H9 (cell line): ENCODE measurements at regions not wholly inside any gene's neighbourhood (a gene's known extent, or its start where the extent isn't known, plus 50 kb on each side); places are given as distances from the start of the nearest gene placed in this dataset.

Experiments used
- DNase-seq: peaks from one replicate; pipeline ENCODE4 v3.0.0-alpha.2; 2017
- H2AFZ ChIP-seq: one replicate; pipeline ENCODE4 v1.6.1; 2013; ENCODE audit warnings: mild to moderate bottlenecking, low read length, control low read depth, moderate library complexity
- H2AK5ac ChIP-seq: 2 replicates; pipeline ENCODE4 v1.6.1; 2013; ENCODE audit warnings: low read length, control low read depth, mixed read lengths; ENCODE audit not compliant: insufficient read length
- H2BK120ac ChIP-seq: one replicate; pipeline ENCODE4 v1.6.1; 2013; ENCODE audit warnings: low read depth, mild to moderate bottlenecking, low read length, control low read depth, inconsistent platforms; ENCODE audit not compliant: poor library complexity, severe bottlenecking
- H2BK12ac ChIP-seq: 2 replicates; pipeline ENCODE4 v1.6.1; 2013; ENCODE audit warnings: low read length, control low read depth, mixed read lengths, low read depth; ENCODE audit not compliant: insufficient read length
- H2BK15ac ChIP-seq: 2 replicates; pipeline ENCODE4 v1.6.1; 2013; ENCODE audit warnings: low read depth, low read length, control low read depth
- H2BK20ac ChIP-seq: one replicate; pipeline ENCODE4 v1.6.1; 2013; ENCODE audit warnings: low read depth, mild to moderate bottlenecking, low read length, control low read depth, inconsistent platforms; ENCODE audit not compliant: poor library complexity, severe bottlenecking
- H2BK5ac ChIP-seq: 2 replicates; pipeline ENCODE4 v1.6.1; 2013; ENCODE audit warnings: low read length, control low read depth, mixed read lengths; ENCODE audit not compliant: insufficient read length
- H3K14ac ChIP-seq: 2 replicates; pipeline ENCODE4 v1.6.1; 2013; ENCODE audit warnings: low read length, control low read depth; ENCODE audit not compliant: insufficient read depth
- H3K18ac ChIP-seq: 2 replicates; pipeline ENCODE4 v1.6.1; 2013; ENCODE audit warnings: low read depth, mild to moderate bottlenecking, mixed read lengths, low read length, control low read depth; ENCODE audit not compliant: insufficient read length
- H3K23ac ChIP-seq: 2 replicates; pipeline ENCODE4 v1.6.1; 2013; ENCODE audit warnings: low read length, control low read depth, mixed read lengths, low read depth; ENCODE audit not compliant: insufficient read length
- H3K23me2 ChIP-seq: 2 replicates; pipeline ENCODE4 v1.6.1; 2013; ENCODE audit warnings: low read depth, mild to moderate bottlenecking, mixed read lengths, low read length, control low read depth; ENCODE audit not compliant: insufficient read length, poor library complexity, severe bottlenecking
- H3K27ac ChIP-seq: 2 replicates; pipeline ENCODE4 v1.5.1; 2013; ENCODE audit warnings: low read length, control low read depth, mixed read lengths, low read depth; ENCODE audit not compliant: insufficient read length
- H3K27me3 ChIP-seq: 2 replicates; pipeline ENCODE4 v1.6.1; 2013; ENCODE audit warnings: low read length, control low read depth, inconsistent platforms; ENCODE audit not compliant: insufficient read depth
- H3K4ac ChIP-seq: 2 replicates; pipeline ENCODE4 v1.6.1; 2013; ENCODE audit warnings: low read depth, mild to moderate bottlenecking, control low read depth, inconsistent platforms, low read length, moderate library complexity
- H3K4me1 ChIP-seq: 2 replicates; pipeline ENCODE4 v1.6.1; 2013; ENCODE audit warnings: low read length, control low read depth, inconsistent platforms; ENCODE audit not compliant: insufficient read depth
- H3K4me2 ChIP-seq: 2 replicates; pipeline ENCODE4 v1.6.1; 2013; ENCODE audit warnings: low read length, control low read depth, mixed read lengths; ENCODE audit not compliant: insufficient read length, insufficient read depth
- H3K56ac ChIP-seq: 2 replicates; pipeline ENCODE4 v1.6.1; 2013; ENCODE audit warnings: low read depth, mild to moderate bottlenecking, mixed read lengths, low read length, control low read depth; ENCODE audit not compliant: insufficient read length
- H3K79me1 ChIP-seq: 2 replicates; pipeline ENCODE4 v1.6.1; 2013; ENCODE audit warnings: low read depth, mild to moderate bottlenecking, moderate library complexity, low read length, control low read depth, inconsistent platforms; ENCODE audit not compliant: insufficient read depth, poor library complexity, severe bottlenecking
- H3K79me2 ChIP-seq: 2 replicates; pipeline ENCODE4 v1.6.1; 2013; ENCODE audit warnings: low read length, control low read depth, inconsistent platforms; ENCODE audit not compliant: insufficient read depth
- H3K9ac ChIP-seq: 2 replicates; pipeline ENCODE4 v1.6.1; 2013; ENCODE audit warnings: low read length, control low read depth, mixed read lengths; ENCODE audit not compliant: insufficient read length; ENCODE audit errors: extremely low read depth
- H3K9me3 ChIP-seq: one replicate; pipeline ENCODE4 v1.6.1; 2013; ENCODE audit warnings: low read depth, low read length, inconsistent platforms; ENCODE audit not compliant: control insufficient read depth
- H3T11ph ChIP-seq: one replicate; pipeline ENCODE4 v1.6.1; 2013; ENCODE audit warnings: mild to moderate bottlenecking, low read length, control low read depth, inconsistent platforms
- H4K20me1 ChIP-seq: one replicate; pipeline ENCODE4 v1.6.1; 2013; ENCODE audit not compliant: control insufficient read depth, insufficient read length, insufficient read depth
- H4K5ac ChIP-seq: 2 replicates; pipeline ENCODE4 v1.6.1; 2013; ENCODE audit warnings: low read depth, mild to moderate bottlenecking, mixed read lengths, low read length, control low read depth; ENCODE audit not compliant: insufficient read length
- H4K8ac ChIP-seq: replicated peaks from 2 replicates; pipeline ENCODE4 v1.6.1; 2013; ENCODE audit warnings: low read length, control low read depth, mixed read lengths, low read depth; ENCODE audit not compliant: insufficient read length
- H4K91ac ChIP-seq: 2 replicates; pipeline ENCODE4 v1.6.1; 2013; ENCODE audit warnings: low read depth, mild to moderate bottlenecking, moderate library complexity, mixed read lengths, low read length, control low read depth; ENCODE audit not compliant: insufficient read length
- H3K27ac Mint-ChIP-seq, 3 experiments: 2 replicates in 2 of 3; 3 replicates in 1 of 3; pipeline ENCODE4 v1.8.0; 2020 to 2021; ENCODE audit warnings: mixed read lengths in 3 of 3, mild to moderate bottlenecking in 1 of 3, moderate library complexity in 1 of 3
- H3K27me3 Mint-ChIP-seq: 2 replicates; pipeline ENCODE4 v1.8.0; 2021; ENCODE audit warnings: low read depth, mild to moderate bottlenecking, moderate library complexity, mixed read lengths
- H3K36me3 Mint-ChIP-seq, 3 experiments: 2 replicates in 2 of 3; 3 replicates in 1 of 3; pipeline ENCODE4 v1.8.0; 2020 to 2021; ENCODE audit warnings: low read depth in 3 of 3, mixed read lengths in 3 of 3; ENCODE audit not compliant: insufficient read depth in 1 of 3
- H3K4me1 Mint-ChIP-seq, 2 experiments: 2 replicates each; pipeline ENCODE4 v1.8.0; 2020; ENCODE audit warnings: mixed read lengths in 2 of 2
- H3K4me3 Mint-ChIP-seq, 2 experiments: 2 replicates in 1 of 2; 3 replicates in 1 of 2; pipeline ENCODE4 v1.8.0; 2020 to 2021; ENCODE audit warnings: mild to moderate bottlenecking in 2 of 2, mixed read lengths in 2 of 2, moderate library complexity in 1 of 2
- H3K9me3 Mint-ChIP-seq, 2 experiments: 2 replicates in 1 of 2; 3 replicates in 1 of 2; pipeline ENCODE4 v1.8.0; 2020; ENCODE audit warnings: mild to moderate bottlenecking in 2 of 2, mixed read lengths in 2 of 2, moderate library complexity in 1 of 2
- WGBS: extraction: QIAGEN DNeasy Blood & Tissue Kit; methylation state at CpG from one replicate; pipeline ENCODE4 v1.1.7; 2013; ENCODE audit warnings: missing lambda C conversion rate, low lambda C conversion rate, mixed read lengths; ENCODE audit not compliant: insufficient read length; ENCODE audit errors: extremely low coverage; 5-methylcytosine and 5-hydroxymethylcytosine counted together
- TF ChIP-seq, protein P1 (sequence below): fragments of 200-600 bp; sonication (generic); conservative IDR thresholded peaks from 3 replicates; pipeline ENCODE4 v1.8.0; 2021; ENCODE audit warnings: antibody characterized with exemption, mild to moderate bottlenecking

GRCh38 chr4:180665994-180666824 lies 1577.0 kb upstream of the TENM3 start:
- Histone ChIP-seq H3K23me2 (no peaks in the 10 kb centered on the region), H3K56ac (no peak overlapping the region), H3K4me1 (no peaks in the 10 kb centered on the region), H3K27ac (no peak overlapping the region), H3K14ac (no peak overlapping the region), H3K27me3 (no peaks in the 10 kb centered on the region), H3K18ac (no peak overlapping the region), H2BK15ac (no peak overlapping the region), H3T11ph (no peak overlapping the region), H4K5ac (no peak overlapping the region), H4K20me1 (no peaks in the 10 kb centered on the region), H3K4ac (no peak overlapping the region), H4K8ac (no peak overlapping the region), H2AK5ac (no peak overlapping the region), H3K79me1 (no peaks in the 10 kb centered on the region), H2BK5ac (no peak overlapping the region), H3K23ac (no peak overlapping the region), H2BK20ac (no peak overlapping the region), H3K9ac (no peak overlapping the region), H2BK120ac (no peak overlapping the region), H3K79me2 (no peaks in the 10 kb centered on the region), H2AFZ (peak overlapping the region; percentile 88), H3K9me3 (no peaks in the 10 kb centered on the region), H3K4me2 (no peak overlapping the region), H2BK12ac (no peak overlapping the region), H4K91ac (no peak overlapping the region)
- Mint-ChIP-seq H3K27me3 (no peaks in the 10 kb centered on the region), H3K4me3 (peak overlapping the region in 1 of 2 experiments; percentile 32; a peak in 1 of 5 replicates), H3K36me3 (no peaks in the 10 kb centered on the region), H3K9me3 (no peaks in the 10 kb centered on the region), H3K4me1 (peaks cover 5 to 10% of the 10 kb centered on the region in 2 experiments), H3K27ac (no peak overlapping the region)
- no CpG with 5 or more reads among the region's 7 CpGs for WGBS
- TF ChIP-seq, protein P1, sequence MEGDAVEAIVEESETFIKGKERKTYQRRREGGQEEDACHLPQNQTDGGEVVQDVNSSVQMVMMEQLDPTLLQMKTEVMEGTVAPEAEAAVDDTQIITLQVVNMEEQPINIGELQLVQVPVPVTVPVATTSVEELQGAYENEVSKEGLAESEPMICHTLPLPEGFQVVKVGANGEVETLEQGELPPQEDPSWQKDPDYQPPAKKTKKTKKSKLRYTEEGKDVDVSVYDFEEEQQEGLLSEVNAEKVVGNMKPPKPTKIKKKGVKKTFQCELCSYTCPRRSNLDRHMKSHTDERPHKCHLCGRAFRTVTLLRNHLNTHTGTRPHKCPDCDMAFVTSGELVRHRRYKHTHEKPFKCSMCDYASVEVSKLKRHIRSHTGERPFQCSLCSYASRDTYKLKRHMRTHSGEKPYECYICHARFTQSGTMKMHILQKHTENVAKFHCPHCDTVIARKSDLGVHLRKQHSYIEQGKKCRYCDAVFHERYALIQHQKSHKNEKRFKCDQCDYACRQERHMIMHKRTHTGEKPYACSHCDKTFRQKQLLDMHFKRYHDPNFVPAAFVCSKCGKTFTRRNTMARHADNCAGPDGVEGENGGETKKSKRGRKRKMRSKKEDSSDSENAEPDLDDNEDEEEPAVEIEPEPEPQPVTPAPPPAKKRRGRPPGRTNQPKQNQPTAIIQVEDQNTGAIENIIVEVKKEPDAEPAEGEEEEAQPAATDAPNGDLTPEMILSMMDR = peak; percentile 86
- peak; percentile 50 for DNase-seq
